ENCODE measurements at regions not wholly inside any gene's neighbourhood (a gene's known extent, or its start where the extent isn't known, plus 50 kb on each side); places are given as distances from the start of the nearest gene placed in this dataset.

DNA sequence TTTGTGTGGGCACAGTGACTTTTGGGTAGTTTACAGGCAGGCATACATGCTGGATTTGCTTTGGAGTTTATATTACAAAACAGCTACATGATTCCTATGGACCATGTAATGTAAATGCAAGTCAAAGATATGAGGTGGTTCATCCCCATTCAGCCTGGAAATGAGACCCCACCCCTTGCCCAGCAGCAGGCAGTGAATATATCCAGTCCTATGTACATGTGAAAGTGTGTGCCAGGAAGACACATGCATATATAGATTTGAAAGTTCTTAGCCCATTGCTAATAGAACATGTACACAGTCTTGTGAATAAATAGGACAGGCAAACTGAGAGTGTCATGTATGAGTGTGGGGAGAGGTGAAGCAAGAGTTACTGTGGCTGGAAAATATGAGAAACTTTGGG lies 65.3 kb downstream of the FZD1 start:
- no peak for TF ChIP-seq EP300 (IDR thresholded peaks at IDR 0.05; ENCODE audit: borderline replicate concordance)
- no peak for TF ChIP-seq TAF1 (IDR thresholded peaks at IDR 0.05; ENCODE audit: low read depth)
- TF ChIP-seq, protein P1, sequence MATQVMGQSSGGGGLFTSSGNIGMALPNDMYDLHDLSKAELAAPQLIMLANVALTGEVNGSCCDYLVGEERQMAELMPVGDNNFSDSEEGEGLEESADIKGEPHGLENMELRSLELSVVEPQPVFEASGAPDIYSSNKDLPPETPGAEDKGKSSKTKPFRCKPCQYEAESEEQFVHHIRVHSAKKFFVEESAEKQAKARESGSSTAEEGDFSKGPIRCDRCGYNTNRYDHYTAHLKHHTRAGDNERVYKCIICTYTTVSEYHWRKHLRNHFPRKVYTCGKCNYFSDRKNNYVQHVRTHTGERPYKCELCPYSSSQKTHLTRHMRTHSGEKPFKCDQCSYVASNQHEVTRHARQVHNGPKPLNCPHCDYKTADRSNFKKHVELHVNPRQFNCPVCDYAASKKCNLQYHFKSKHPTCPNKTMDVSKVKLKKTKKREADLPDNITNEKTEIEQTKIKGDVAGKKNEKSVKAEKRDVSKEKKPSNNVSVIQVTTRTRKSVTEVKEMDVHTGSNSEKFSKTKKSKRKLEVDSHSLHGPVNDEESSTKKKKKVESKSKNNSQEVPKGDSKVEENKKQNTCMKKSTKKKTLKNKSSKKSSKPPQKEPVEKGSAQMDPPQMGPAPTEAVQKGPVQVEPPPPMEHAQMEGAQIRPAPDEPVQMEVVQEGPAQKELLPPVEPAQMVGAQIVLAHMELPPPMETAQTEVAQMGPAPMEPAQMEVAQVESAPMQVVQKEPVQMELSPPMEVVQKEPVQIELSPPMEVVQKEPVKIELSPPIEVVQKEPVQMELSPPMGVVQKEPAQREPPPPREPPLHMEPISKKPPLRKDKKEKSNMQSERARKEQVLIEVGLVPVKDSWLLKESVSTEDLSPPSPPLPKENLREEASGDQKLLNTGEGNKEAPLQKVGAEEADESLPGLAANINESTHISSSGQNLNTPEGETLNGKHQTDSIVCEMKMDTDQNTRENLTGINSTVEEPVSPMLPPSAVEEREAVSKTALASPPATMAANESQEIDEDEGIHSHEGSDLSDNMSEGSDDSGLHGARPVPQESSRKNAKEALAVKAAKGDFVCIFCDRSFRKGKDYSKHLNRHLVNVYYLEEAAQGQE (IDR thresholded peaks at IDR 0.05; ENCODE audit: low read depth) = no peak

Data from Ishikawa (cell line).